Central memory CD4-positive, alpha-beta T cell (primary cell): ENCODE measurements at regions not wholly inside any gene's neighbourhood (a gene's known extent, or its start where the extent isn't known, plus 50 kb on each side); places are given as distances from the start of the nearest gene placed in this dataset.

Experiments
- DNase-seq: peaks from one replicate; pipeline ENCODE4 v3.0.0; 2022

DNA sequence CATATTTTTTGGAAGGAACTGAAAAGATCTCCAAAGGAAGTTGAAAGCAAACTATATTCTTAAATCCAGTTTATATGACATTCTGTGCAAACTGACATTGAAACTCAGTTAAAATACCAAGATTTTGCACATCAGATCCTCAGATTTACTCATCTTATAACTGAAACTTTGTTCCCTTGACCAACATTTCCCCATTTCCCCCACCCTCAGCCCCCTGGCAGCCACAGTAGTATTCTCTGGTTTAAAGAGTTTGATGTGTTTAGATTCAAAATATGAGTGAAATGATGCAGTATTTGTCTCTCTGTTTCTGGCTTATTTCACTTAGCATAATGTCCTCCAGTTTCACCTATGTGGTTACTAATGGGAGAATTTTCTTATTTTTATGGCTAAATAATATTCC lies 99.2 kb upstream of the ITGA4 start:
- DNase-seq: no peak

DNA sequence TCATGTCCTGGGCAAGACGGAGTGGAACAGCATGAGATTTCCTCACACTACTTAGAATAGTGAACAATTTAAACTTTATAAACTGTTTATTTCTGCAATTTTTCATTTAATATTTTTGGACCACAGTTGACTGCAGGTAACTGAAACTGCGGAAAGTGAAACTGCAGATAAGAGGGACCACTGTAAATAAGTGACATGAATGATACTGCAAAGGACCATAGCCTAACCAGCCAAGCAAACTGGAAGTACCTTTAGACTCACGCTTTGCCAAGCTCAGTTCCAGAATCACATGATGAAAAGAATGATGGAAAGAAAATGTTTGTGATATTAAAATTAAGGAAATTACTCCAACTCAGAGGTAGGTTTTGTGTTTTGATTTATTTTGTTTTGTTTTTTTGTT lies 94.6 kb upstream of the ITGA4 start:
- no peak for DNase-seq

DNA sequence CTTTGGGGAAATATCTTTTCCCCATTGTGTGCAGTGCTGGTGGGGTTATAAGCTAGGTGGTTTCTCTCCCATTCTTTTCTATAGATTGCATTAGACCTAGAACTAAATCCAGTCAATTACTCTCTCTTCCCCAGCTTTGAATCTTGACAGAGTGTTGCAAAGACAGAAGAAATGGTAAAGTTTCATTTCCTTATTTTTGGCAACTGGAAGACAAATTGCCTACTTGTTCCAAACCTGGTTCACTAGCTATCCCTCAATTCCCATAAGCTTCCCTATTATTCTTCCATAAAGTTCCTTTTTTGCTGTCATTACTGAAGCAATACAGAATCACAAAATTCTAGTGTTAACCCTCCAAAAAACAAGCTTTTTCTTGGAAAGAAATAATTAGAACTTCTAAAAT lies 94.0 kb upstream of the ITGA4 start:
- DNase-seq: no peak

DNA sequence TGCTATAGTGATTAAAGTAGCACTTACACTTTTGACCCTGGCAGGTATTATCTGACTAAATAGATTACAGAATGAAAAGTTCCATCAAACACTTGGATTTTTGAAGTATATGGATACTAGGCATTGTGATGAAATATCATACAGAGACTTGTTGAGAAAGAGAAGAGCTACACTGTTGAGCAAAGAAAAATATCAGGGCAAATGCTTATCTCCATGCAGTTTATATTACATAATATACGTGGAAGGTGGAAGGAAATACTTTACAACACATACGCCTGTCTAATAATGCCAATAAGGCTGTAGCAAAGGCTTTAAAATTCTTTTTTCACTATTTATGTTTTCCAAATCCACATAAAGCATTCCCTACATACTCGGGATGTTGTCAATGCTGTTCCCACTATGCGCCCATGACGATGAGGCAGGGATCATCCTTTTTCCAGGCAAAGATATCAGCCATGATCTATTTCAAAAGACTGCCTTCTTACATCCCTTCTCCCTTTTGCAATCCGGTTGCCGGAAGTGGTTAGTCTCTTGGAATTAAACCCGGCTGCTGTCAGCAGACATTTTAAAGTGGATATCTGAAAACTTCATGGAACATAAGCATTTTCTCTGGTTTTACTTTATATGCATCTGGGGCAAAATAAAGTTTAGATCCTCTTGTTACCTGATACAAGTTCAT lies 92.6 kb upstream of the ITGA4 start:
- no peak for DNase-seq

DNA sequence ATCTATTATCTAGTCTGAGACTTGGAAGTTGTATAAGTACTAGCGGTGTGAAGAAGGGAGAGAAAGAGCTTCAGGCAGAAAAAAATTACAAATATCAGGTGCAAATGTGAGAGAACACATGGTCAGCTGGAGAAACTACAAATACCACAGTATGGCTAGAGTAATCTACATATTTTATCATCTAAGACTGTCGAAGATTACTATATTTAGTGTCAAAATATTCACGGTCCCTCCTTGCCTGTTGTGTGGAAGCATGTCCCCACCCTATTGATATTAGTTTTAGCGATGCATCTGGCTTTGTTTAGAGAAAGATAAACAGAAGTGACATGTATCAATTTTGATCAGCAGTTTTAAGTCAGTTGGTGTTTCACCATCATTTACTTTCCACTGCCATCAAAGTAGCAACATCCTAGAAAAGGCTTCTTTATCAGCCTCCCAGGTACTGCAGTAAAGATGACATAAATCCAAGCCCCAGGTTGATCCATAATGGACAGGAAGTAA lies 90.5 kb upstream of the ITGA4 start:
- no peak for DNase-seq

DNA sequence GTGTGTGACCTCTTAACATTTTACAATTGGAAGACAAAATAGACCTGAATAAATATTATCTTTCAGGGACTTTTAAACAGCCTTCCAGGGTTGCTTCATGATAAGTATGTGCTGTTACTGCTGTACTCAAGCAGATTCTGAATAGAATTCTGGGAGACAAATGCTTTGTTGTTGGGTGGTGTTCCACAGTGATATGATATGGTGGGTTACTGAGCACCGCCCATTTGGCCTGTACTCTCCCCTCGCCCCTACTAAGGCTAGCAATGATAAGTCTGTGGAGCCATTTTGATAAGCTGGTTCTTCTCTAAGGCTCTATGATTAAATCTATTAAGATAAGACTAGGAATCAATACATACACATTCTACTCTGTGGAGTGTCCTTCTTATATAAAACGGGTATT lies 89.8 kb upstream of the ITGA4 start:
- DNase-seq: no peak

DNA sequence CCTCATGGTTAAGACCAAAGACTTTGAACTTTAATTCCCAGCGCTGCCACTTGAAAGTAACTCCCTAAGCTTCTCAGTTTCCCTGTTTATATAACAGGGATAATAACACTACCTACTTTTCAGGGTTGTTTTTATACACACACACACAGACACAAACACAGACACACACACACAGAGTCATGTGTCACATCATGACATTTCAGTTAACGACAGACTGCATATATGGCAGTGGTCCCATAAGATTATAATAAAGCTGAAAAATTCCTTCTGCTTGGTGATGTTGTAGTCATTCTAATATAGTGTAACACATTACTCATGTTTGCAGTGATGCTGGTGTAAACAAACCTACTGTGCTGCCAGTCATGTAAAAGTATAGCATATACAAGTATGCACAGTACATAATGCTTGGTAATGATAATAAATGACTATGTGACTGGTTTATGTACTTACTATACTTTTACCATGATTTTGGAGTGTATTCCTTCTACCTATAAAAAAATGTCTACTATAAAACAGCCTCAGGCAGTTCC lies 89.2 kb upstream of the ITGA4 start:
- DNase-seq: no peak

DNA sequence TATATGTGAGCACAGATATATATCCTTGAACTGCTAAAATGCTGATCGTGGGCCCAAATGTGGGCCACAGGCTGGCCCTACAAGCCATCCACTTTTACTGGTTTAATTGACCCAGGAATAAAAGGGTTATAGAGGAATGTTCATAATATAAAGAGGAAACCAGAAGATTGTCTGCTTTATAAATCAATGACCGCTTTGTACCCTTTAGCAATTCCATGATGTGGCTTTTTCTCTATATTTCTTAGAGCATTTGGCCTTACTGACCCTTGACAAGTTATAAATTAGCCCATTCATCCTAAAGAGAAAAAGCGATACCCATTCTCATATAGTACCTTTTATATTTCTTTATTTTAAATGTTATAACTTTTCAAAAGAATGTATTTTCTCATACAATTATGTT lies 87.1 kb upstream of the ITGA4 start:
- no peak for DNase-seq

DNA sequence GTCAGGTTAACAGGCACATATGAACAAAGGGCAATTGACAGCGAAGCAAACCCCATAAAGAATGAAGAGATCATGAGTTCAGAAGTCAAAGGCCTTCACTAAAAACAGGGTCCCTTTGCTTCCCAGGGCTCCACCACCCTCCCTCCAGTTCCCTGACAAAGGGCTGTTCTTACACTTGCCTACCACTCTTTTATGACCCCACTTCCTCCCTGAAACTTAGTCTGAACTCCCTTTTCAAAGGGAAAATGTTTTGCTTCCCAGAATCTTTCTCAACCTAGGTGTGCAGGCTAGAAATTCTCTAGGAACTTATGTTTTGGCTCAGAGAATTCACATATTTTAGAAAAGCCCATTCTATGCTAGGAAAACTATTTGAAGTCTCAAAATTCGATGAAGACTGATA lies 86.0 kb upstream of the ITGA4 start:
- no peak for DNase-seq

DNA sequence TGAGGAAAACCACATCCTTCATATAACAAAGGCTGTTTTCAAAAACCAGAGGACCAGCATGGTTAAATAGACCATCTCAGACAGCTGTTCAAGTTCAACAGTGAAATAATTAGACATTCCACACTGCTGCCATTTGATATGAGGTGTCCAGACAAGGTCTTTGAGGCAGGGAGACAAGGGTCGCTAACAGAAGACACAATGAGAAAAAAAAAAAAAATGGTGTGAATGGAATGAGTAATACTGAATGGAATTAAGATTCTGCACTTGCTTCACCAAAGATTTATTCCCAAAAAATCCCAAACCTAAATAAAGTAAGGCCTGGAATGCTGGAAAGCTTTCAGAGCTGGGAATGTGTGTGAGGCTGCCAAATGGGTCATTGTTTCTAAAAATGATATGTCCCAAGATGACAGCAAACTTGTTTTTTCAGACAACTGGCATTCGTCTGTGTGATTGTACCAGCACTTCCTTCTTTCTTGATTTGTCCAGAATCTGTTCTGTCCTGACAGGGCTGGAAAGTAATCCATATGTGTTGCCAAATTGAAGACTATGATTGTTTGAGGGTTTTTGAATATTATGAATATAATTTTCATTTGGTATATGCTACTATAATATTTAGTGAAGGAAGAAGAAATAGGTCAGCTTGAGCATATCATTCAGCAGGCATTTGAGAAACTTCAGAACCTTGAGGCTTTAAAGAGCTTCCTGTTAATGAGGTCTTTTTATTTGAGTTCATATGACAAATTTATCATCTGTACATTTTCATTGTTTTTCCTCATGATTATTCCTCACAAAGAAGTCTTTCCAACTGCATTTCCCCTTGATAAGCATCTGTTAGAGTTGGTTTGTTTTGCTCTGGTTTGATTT lies 85.2 kb upstream of the ITGA4 start:
- no peak for DNase-seq

DNA sequence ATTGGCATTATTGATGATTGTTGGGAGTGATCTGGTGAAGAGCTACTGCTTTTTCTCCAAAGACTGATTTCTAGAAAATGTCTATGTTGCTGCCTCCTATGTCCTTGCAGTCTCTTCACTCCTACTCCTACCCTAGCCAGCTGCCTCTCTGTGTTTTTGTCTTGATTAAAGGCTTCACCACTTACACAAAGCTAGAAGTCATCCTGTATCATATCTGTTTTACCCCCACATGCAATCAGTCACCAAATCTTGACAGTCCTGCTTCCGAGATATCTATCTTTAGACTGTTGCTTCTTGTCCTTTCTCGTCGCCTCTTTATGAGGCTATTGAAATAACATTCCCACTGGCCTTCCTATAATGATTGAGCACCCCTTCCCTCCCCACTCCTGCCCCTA lies 84.5 kb upstream of the ITGA4 start:
- DNase-seq: no peak

DNA sequence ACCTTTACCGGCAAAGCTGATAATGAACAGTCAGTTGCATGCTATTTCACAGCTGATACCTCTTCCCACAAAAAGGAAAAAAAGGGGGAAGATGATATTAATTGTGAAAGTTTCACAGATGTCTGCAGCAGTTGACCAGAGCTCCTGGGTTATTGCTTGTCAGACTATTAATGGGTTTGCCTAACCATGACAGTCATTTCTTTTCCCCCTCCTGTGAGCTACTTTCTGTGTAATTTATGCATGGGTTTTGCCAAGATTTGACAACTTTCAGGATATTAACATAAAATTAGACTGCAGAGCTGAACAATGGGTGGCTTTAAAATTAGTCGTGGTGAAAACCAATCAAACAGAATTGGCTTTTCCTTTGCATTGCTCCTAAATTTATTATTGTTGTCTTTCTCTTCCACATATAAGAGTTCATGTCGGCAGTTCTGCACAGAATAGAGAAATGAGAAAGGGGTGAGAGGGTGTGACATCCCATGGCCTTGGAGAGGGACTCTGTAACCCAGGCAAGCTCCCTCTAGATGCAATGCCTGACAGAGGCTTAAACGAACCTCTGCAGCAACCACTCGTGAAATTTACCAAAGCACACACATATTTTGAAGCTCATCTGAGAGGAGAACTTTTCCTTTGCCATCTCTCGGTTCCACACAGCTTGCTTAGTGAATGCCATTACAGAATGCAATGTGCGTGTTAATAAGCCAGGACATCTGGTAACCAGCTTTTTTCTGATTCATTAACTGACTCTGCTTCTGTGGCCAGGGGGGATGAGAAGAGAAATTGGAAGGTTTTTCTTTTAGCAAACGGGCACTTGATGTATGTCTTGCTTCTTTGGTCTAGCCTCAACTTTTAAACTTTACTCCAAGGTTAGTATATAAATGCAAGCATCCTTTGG lies 82.2 kb upstream of the ITGA4 start:
- DNase-seq: no peak

DNA sequence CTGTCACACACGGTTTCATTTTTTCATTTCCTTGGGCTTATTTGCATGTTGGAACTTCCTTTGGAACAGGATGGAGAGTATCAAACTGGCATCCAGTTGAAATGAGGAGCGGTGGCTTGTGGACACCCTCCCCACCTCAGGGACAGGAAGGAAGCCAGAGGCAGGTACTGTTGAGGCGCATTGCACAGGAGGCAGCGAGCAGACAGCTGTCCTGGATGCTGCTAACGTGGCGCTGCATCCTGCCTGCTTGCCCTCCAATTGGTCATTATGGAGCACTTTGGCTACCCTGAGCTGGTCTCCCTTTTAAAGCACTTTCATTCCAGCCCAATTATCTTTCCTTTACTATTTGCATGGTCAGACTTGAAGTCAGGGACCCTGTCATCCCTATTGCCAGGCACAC lies 80.7 kb upstream of the ITGA4 start:
- no peak for DNase-seq

DNA sequence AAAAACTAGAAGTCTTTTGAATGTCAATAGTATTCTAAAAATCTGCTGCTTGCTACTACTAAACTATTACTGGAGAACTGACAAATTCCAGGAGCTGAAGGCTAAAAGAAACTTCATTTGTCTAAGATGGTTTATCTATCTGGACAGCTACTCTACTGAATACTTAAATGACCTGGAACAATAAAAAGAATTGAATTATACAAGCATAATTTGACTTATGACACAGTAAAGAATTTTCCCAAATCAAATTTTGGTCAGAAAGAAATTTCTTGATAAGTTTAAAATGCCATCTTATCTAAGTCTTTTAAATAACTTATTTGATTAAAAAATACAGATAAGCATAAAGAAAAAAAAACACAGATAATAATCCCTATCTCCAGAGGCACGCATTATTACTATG lies 80.2 kb upstream of the ITGA4 start:
- no peak for DNase-seq

DNA sequence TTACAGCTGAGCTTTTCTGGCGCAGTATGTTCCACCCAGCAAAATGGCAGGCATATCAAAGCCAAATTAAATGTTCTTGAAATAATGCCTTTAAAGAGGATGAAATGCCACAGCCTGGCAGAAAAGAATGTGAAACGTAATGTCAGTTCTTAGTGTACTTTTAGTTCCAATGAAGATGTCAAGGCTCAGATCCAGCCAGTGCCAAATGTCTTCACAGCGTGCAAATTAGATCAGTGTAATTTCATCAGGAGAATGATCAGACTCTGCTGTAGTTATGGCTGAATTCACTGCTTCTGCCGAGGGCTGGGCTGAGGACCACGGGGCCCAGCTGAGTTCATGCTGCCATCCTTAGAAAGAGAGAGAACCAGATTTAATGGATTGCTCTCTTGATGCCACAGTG lies 78.7 kb upstream of the ITGA4 start:
- no peak for DNase-seq

DNA sequence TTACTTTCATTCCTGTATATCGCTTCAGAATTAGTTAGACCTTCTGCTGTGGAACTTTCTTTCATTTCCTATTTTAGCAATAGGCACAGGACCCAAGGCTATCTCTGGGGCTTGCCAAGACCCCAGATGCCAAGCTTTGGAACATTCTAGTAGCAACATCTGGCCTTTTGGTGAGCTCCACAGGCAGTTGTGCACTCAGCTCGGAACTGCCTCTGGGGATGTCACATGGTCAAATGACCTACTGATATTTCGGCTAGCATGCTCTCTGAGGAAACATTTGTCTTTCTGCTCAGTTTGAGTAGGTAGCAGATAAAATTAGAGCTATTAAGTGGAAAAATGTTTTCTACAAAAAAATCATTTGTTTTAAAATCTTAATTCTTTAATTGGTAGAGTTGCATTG lies 76.6 kb upstream of the ITGA4 start:
- no peak for DNase-seq

DNA sequence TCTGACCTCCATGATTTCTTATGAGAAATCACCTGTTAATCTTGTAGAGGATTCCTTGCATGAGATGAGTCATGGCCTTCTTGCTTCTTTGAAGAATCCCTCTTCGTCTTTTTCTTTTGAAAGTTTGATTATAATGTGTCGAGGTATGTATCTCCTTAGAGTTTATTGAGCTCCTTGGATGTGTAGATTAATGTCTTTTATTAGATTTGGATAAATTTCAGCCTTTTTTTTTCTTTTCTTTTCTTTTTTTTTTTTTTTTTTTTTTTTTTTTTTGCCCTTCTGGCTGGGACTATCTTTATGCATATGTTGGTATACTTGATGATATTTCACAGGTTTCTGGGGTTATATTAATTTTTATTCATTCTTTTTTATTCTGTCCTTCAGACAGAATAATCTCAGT lies 72.3 kb upstream of the ITGA4 start:
- no peak for DNase-seq

DNA sequence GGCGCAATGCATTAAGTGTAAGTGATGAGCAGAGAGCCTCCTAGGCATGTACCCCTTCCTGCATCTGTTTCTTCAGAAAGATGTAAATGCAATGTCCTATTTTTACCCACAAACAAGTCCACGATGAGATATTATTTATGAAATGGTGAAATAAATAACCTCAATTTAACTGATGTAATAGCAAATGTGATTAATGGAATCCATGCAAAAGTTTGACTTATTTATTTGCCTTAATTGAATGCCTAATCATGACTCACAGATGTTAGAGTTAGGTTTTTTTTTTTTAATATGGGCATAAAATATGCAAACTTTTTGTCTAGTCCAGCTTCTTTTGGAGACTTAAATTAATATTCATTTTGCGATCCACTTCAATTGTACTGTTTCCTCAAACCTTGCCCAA lies 67.7 kb upstream of the ITGA4 start:
- DNase-seq: no peak

DNA sequence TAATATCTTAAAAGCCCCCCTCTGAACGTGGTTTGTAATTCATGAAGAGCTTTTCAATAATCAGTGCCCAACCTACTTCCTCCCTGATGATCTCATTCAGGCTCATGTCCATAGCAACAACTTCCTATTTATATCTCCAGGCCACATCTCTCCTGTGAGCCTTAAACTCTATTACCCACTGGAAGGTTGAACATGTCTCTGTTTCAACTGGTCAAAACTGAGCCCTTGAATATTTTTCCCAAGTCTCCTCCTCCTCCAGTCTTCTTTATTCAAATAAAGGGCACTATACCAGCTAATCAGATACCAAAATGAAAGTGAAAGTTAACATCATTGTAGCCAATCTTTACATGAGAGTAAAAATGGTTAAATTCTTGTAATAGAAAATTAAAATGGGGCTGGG lies 63.7 kb upstream of the ITGA4 start:
- no peak for DNase-seq

DNA sequence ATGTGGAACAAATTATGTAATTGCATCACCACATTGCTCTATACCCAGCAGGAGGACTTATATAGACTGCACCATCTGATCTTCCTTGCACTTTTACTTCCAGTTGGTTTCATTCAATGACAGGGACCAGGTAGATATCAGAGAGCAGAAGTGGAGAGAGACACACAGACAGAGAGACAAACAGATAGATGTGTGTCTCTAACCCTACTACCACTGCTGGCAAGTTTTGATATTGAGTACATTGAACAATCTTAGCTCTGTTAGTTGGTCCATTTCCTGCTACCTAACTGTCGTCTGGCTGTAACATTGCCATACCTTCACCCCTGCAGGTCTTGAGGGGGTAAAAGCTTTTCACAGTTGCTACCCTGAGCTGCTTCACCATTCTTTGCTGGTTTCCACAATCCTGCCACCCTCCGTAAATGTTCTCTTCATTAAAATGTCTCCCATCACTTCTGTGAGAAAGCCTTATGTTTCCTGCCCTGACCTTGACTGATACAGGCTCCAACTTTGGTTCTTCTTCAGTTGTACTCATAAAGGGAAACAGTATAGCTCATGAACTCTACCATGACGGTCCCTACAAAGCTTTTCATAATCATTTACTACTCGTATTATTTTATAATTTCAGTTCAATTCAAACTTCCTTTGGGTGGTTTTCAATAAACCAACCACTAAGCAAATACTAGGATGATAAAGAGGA lies 62.3 kb upstream of the ITGA4 start:
- no peak for DNase-seq

DNA sequence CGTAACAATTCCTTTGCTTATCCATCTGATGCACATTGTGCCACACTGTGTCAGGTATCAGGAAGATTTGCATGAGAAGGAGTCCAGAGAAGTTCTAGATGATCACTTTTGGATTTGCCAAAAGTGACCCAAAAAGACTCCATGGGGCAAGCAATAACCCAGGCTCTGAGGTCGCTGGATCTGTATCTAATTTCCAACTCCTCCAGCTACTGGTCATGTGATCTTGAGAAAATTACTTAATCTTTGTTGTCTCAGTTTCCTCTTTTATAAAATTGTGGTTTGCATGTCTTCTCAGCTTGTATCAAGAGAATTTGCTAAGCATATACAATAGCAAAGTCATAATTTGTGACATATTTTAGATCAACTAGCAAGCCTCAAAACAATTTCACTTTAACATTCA lies 61.3 kb upstream of the ITGA4 start:
- no peak for DNase-seq
